OCI-M1 (cell line): ENCODE measurements at regions not wholly inside any gene's neighbourhood (a gene's known extent, or its start where the extent isn't known, plus 50 kb on each side); places are given as distances from the start of the nearest gene placed in this dataset.

ENCODE experiments used
- DNase-seq: peaks from one replicate; lab custom pipeline; 2025; lab: John Stamatoyannopoulos, UW

GRCh38 chr9:81390792-81391456 lies 298.4 kb downstream of the TLE1 start:
- DNase-seq: no peak

GRCh38 chr9:81389569-81389993 lies 299.8 kb downstream of the TLE1 start:
- DNase-seq: no peak

- DNase-seq: no peak
These were observed 300.5 kb downstream of the TLE1 start for GRCh38 chr9:81388831-81389230.

GRCh38 chr9:81387360-81388106 lies 301.8 kb downstream of the TLE1 start:
- no peak for DNase-seq

- no peak for DNase-seq
These were observed 304.4 kb downstream of the TLE1 start for GRCh38 chr9:81384911-81385310.

GRCh38 chr9:81382281-81382680 lies 307.1 kb downstream of the TLE1 start:
- no peak for DNase-seq

GRCh38 chr9:81381694-81382093 lies 307.7 kb downstream of the TLE1 start:
- no peak for DNase-seq

- no peak for DNase-seq
These were observed 308.6 kb downstream of the TLE1 start for GRCh38 chr9:81380504-81381359.

GRCh38 chr9:81379655-81380054 lies 309.7 kb downstream of the TLE1 start:
- DNase-seq: no peak

- no peak for DNase-seq
These were observed 311.4 kb downstream of the TLE1 start for GRCh38 chr9:81377921-81378320.

GRCh38 chr9:81377320-81377719 lies 312.0 kb downstream of the TLE1 start:
- DNase-seq: no peak

- peak; percentile 33 for DNase-seq
These were observed 313.9 kb downstream of the TLE1 start for GRCh38 chr9:81375187-81376100.

- no peak for DNase-seq
These were observed 314.7 kb downstream of the TLE1 start for GRCh38 chr9:81374459-81375186.

GRCh38 chr9:81373294-81373693 lies 316.1 kb downstream of the TLE1 start:
- no peak for DNase-seq

- DNase-seq: no peak
These were observed 316.6 kb downstream of the TLE1 start for GRCh38 chr9:81372628-81373191.

- DNase-seq: no peak
These were observed 317.5 kb downstream of the TLE1 start for GRCh38 chr9:81371824-81372223.

- DNase-seq: no peak
These were observed 318.7 kb downstream of the TLE1 start for GRCh38 chr9:81370650-81371049.

- DNase-seq: no peak
These were observed 319.3 kb downstream of the TLE1 start for GRCh38 chr9:81370096-81370495.

GRCh38 chr9:81369121-81369520 lies 320.2 kb downstream of the TLE1 start:
- no peak for DNase-seq

GRCh38 chr9:81363916-81364480 lies 325.3 kb downstream of the TLE1 start:
- DNase-seq: no peak
